ENCODE measurements at regions not wholly inside any gene's neighbourhood (a gene's known extent, or its start where the extent isn't known, plus 50 kb on each side); places are given as distances from the start of the nearest gene placed in this dataset.

GRCh38 chr15:62404194-62404985, 239.3 kb upstream of the C2CD4B start:
- Mint-ChIP-seq H3K27ac (ENCODE audit: unreplicated experiment) (no peak overlapping the region), H3K9me3 (ENCODE audit: low read depth, unreplicated experiment) (peaks cover 8% of the 10 kb centered on the region), H3K4me1 (ENCODE audit: low read depth, unreplicated experiment) (peaks cover 17% of the 10 kb centered on the region), H3K36me3 (ENCODE audit: insufficient read depth, unreplicated experiment) (no peaks in the 10 kb centered on the region), H3K4me3 (ENCODE audit: low read depth, unreplicated experiment) (no peak overlapping the region), H3K27me3 (ENCODE audit: unreplicated experiment) (peaks cover 52% of the 10 kb centered on the region)
- CTCF ChIA-PET: interaction anchor here (0.5 to 0.6 kb wide), 2 partner anchors 19 to 560 kb away, joined by 3 read pairs; no protein-coding TSS in a partner anchor
- intact Hi-C loops (cut with micrococcal nuclease; ENCODE audit: unreplicated experiment): no loop called here
- BruUV-seq (replicated peaks): no TSS peak
- DNase-seq: no peak
- no peak for TF ChIP-seq CTCF (IDR thresholded peaks at IDR 0.05; ENCODE audit: unreplicated experiment)

GRCh38 chr15:62406305-62406891, 241.3 kb upstream of the C2CD4B start:
- no TSS peak for BruUV-seq (replicated peaks)
- Mint-ChIP-seq H3K27ac (ENCODE audit: unreplicated experiment) (no peak overlapping the region), H3K27me3 (ENCODE audit: unreplicated experiment) (peaks cover 67% of the 10 kb centered on the region), H3K4me1 (ENCODE audit: low read depth, unreplicated experiment) (peaks cover 17% of the 10 kb centered on the region), H3K36me3 (ENCODE audit: insufficient read depth, unreplicated experiment) (no peaks in the 10 kb centered on the region), H3K4me3 (ENCODE audit: low read depth, unreplicated experiment) (no peak overlapping the region), H3K9me3 (ENCODE audit: low read depth, unreplicated experiment) (peaks cover 5% of the 10 kb centered on the region)
- CTCF ChIA-PET: no interaction called here
- TF ChIP-seq CTCF (IDR thresholded peaks at IDR 0.05; ENCODE audit: unreplicated experiment): no peak
- intact Hi-C loops (cut with micrococcal nuclease; ENCODE audit: unreplicated experiment): no loop called here
- DNase-seq: no peak

DNA sequence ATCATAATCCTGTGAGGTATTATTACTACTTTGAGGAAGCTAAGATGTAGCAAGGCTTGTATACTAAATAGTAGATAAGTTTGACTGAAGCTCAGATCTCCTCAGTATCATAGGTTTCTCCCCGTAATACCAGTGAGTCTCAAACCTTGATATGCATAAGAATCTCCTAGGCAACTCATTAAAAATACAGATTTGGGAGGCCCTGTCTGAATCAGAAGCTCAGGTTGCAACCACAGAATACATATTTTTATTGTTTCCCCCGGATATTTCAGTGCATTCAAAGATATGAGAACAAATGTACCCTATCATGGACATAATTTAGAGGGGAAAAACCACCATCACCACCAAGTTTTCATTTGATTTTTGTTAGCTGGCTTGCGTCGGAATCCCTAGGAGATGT, 242.1 kb upstream of the C2CD4B start:
- intact Hi-C loops (cut with micrococcal nuclease; ENCODE audit: unreplicated experiment): no loop called here
- Mint-ChIP-seq H3K4me1 (ENCODE audit: low read depth, unreplicated experiment) (peaks cover 15% of the 10 kb centered on the region), H3K9me3 (ENCODE audit: low read depth, unreplicated experiment) (peaks cover 4% of the 10 kb centered on the region), H3K4me3 (ENCODE audit: low read depth, unreplicated experiment) (no peak overlapping the region), H3K36me3 (ENCODE audit: insufficient read depth, unreplicated experiment) (no peaks in the 10 kb centered on the region), H3K27me3 (ENCODE audit: unreplicated experiment) (peaks cover 68% of the 10 kb centered on the region), H3K27ac (ENCODE audit: unreplicated experiment) (no peak overlapping the region)
- no peak for DNase-seq
- no peak for TF ChIP-seq CTCF (IDR thresholded peaks at IDR 0.05; ENCODE audit: unreplicated experiment)
- BruUV-seq (replicated peaks): no TSS peak
- CTCF ChIA-PET: no interaction called here

GRCh38 chr15:62407962-62408361, 242.9 kb upstream of the C2CD4B start:
- Mint-ChIP-seq H3K27me3 (ENCODE audit: unreplicated experiment) (peaks cover 68% of the 10 kb centered on the region), H3K36me3 (ENCODE audit: insufficient read depth, unreplicated experiment) (no peaks in the 10 kb centered on the region), H3K4me1 (ENCODE audit: low read depth, unreplicated experiment) (peaks cover 7% of the 10 kb centered on the region), H3K4me3 (ENCODE audit: low read depth, unreplicated experiment) (no peak overlapping the region), H3K9me3 (ENCODE audit: low read depth, unreplicated experiment) (no peaks in the 10 kb centered on the region), H3K27ac (ENCODE audit: unreplicated experiment) (no peak overlapping the region)
- TF ChIP-seq CTCF (IDR thresholded peaks at IDR 0.05; ENCODE audit: unreplicated experiment): no peak
- intact Hi-C loops (cut with micrococcal nuclease; ENCODE audit: unreplicated experiment): no loop called here
- BruUV-seq (replicated peaks): no TSS peak
- CTCF ChIA-PET: no interaction called here
- no peak for DNase-seq

Measured in Calu3 (cell line).